ENCODE measurements at regions not wholly inside any gene's neighbourhood (a gene's known extent, or its start where the extent isn't known, plus 50 kb on each side); places are given as distances from the start of the nearest gene placed in this dataset.

GRCh38 chr9:135004772-135005171 is 82.7 kb upstream of the OLFM1 start:
- Histone ChIP-seq H3K4me3 (no peak overlapping the region), H3K27me3 (peaks cover 12% of the 10 kb centered on the region), H3K27ac (no peak overlapping the region), H3K9me3 (peaks cover 0 to 11% (median 0%) of the 10 kb centered on the region in 3 donors), H3K36me3 (no peaks in the 10 kb centered on the region), H3K4me1 (no peaks in the 10 kb centered on the region)
- TF ChIP-seq EP300 (IDR thresholded peaks at IDR 0.05) (no peak), CTCF (IDR thresholded peaks at IDR 0.05) (no peak), POLR2AphosphoS5 (IDR thresholded peaks at IDR 0.05) (no peak), POLR2A (IDR thresholded peaks at IDR 0.05) (no peak)
- ATAC-seq, result no peak
- 95 to 100% methylated on average over 2 of the region's 2 CpGs for WGBS, 2 donors (ENCODE audit: low coverage in 1 of 2)

GRCh38 chr9:135006911-135007570 is 80.4 kb upstream of the OLFM1 start:
- H3K4me1 ChIP-seq, result no peaks in the 10 kb centered on the region
- TF ChIP-seq POLR2A (IDR thresholded peaks at IDR 0.05) (no peak), POLR2AphosphoS5 (IDR thresholded peaks at IDR 0.05) (no peak), EP300 (IDR thresholded peaks at IDR 0.05) (no peak), CTCF (IDR thresholded peaks at IDR 0.05) (no peak)
- 89 to 92% methylated on average over 2 to 7 of the region's 19 CpGs for WGBS, 2 donors (ENCODE audit: low coverage in 1 of 2)
- H3K4me3 ChIP-seq, result no peak overlapping the region
- peaks cover 34% of the 10 kb centered on the region for H3K27me3 ChIP-seq
- ATAC-seq, result no peak
- H3K9me3 ChIP-seq, result no peaks in the 10 kb centered on the region
- no peak overlapping the region for H3K27ac ChIP-seq
- H3K36me3 ChIP-seq, result no peaks in the 10 kb centered on the region

- TF ChIP-seq POLR2AphosphoS5 (IDR thresholded peaks at IDR 0.05), result no peak
- no peak for TF ChIP-seq POLR2A (IDR thresholded peaks at IDR 0.05)
- TF ChIP-seq CTCF (IDR thresholded peaks at IDR 0.05), result no peak
- no peak for TF ChIP-seq EP300 (IDR thresholded peaks at IDR 0.05)
- H3K4me1 ChIP-seq, result no peaks in the 10 kb centered on the region
- H3K27ac ChIP-seq, result no peak overlapping the region
- no peak overlapping the region for H3K4me3 ChIP-seq
- H3K9me3 ChIP-seq, result no peaks in the 10 kb centered on the region
- peaks cover 40% of the 10 kb centered on the region for H3K27me3 ChIP-seq
- no peak for ATAC-seq
- WGBS, 2 donors (ENCODE audit: low coverage in 1 of 2), result 75 to 90% methylated on average over 2 of the region's 11 CpGs
- H3K36me3 ChIP-seq, result no peaks in the 10 kb centered on the region
Observed at GRCh38 chr9:135007601-135008000, 79.9 kb upstream of the OLFM1 start.

- no peak for TF ChIP-seq CTCF (IDR thresholded peaks at IDR 0.05)
- TF ChIP-seq EP300 (IDR thresholded peaks at IDR 0.05), result no peak
- TF ChIP-seq POLR2A (IDR thresholded peaks at IDR 0.05), result no peak
- no peak for TF ChIP-seq POLR2AphosphoS5 (IDR thresholded peaks at IDR 0.05)
- Histone ChIP-seq H3K27ac (no peak overlapping the region), H3K36me3 (no peaks in the 10 kb centered on the region), H3K27me3 (peaks cover 48% of the 10 kb centered on the region), H3K4me3 (no peak overlapping the region), H3K4me1 (no peaks in the 10 kb centered on the region), H3K9me3 (no peaks in the 10 kb centered on the region)
- ATAC-seq, result no peak
- 88% methylated on average over 3 of the region's 8 CpGs; no CpG with 5 or more reads in 1 of the 2 donors for WGBS, 2 donors (ENCODE audit: low coverage in 1 of 2)
Observed at GRCh38 chr9:135008416-135008815, 79.1 kb upstream of the OLFM1 start.

GRCh38 chr9:135009051-135009560 is 78.4 kb upstream of the OLFM1 start:
- H3K27ac ChIP-seq, result no peak overlapping the region
- no peaks in the 10 kb centered on the region for H3K4me1 ChIP-seq
- H3K4me3 ChIP-seq, result no peak overlapping the region
- H3K9me3 ChIP-seq, result no peaks in the 10 kb centered on the region
- peaks cover 55% of the 10 kb centered on the region for H3K27me3 ChIP-seq
- no peaks in the 10 kb centered on the region for H3K36me3 ChIP-seq
- no peak for ATAC-seq
- WGBS, 2 donors (ENCODE audit: low coverage in 1 of 2), result no CpG with 5 or more reads among the region's 10 CpGs
- TF ChIP-seq POLR2A (IDR thresholded peaks at IDR 0.05), result no peak
